ENCODE measurements at regions not wholly inside any gene's neighbourhood (a gene's known extent, or its start where the extent isn't known, plus 50 kb on each side); places are given as distances from the start of the nearest gene placed in this dataset.
"Not testable (repeated sequence)": the region's sequence is repeated elsewhere in the genome, so short reads cannot be mapped to it uniquely, and the experiment has no call there.

- TF ChIP-seq FOXJ3 (CRISPR knock-in tag; IDR thresholded peaks at IDR 0.05; ENCODE audit: borderline replicate concordance) (no peak), IRF1 (CRISPR knock-in tag; IDR thresholded peaks at IDR 0.05) (no peak), SP1 (CRISPR knock-in tag; conservative IDR thresholded peaks at IDR 0.05) (no peak), TEAD1 (CRISPR knock-in tag; IDR thresholded peaks at IDR 0.05) (no peak), JAZF1 (CRISPR knock-in tag; IDR thresholded peaks at IDR 0.05) (no peak)
- Mint-ChIP-seq H3K9me3 (peaks cover 30% of the 10 kb centered on the region), H3K27ac (no peak overlapping the region), H3K27me3 (ENCODE audit: low read depth) (no peaks in the 10 kb centered on the region; the same call in 1 of the 2 replicates), H3K36me3 (peaks cover 7% of the 10 kb centered on the region), H3K4me3 (no peak overlapping the region), H3K4me1 (peaks cover 10% of the 10 kb centered on the region)
- ATAC-seq = no peak
- ChIA-PET POLR2A (no interaction called here), CTCF (no interaction called here)
- no peak for DNase-seq (ENCODE audit: low spot score)
These were observed 245.0 kb downstream of the ADCYAP1 start for GRCh38 chr18:1149709-1150108.

GRCh38 chr18:1150344-1150743 is 245.7 kb downstream of the ADCYAP1 start:
- TF ChIP-seq FOXJ3 (CRISPR knock-in tag; IDR thresholded peaks at IDR 0.05; ENCODE audit: borderline replicate concordance) (no peak), TCF7 (CRISPR knock-in tag; IDR thresholded peaks at IDR 0.05; ENCODE audit: low read depth) (no peak), NFE2L1 (CRISPR knock-in tag; IDR thresholded peaks at IDR 0.05) (no peak), NR1H2 (CRISPR knock-in tag; IDR thresholded peaks at IDR 0.05) (no peak), NFATC4 (CRISPR knock-in tag; IDR thresholded peaks at IDR 0.05) (no peak), KAT7 (CRISPR knock-in tag; IDR thresholded peaks at IDR 0.05; ENCODE audit: borderline replicate concordance) (no peak), ZBTB21 (CRISPR knock-in tag; IDR thresholded peaks at IDR 0.05; ENCODE audit: borderline replicate concordance) (no peak), ARID4B (CRISPR knock-in tag; IDR thresholded peaks at IDR 0.05; ENCODE audit: borderline replicate concordance) (no peak), ZNF416 (CRISPR knock-in tag; IDR thresholded peaks at IDR 0.05) (no peak), MYBL2 (CRISPR knock-in tag; IDR thresholded peaks at IDR 0.05) (no peak), ZNF121 (CRISPR knock-in tag; IDR thresholded peaks at IDR 0.05) (no peak), PRRX2 (CRISPR knock-in tag; IDR thresholded peaks at IDR 0.05) (no peak), ZNF219 (CRISPR knock-in tag; IDR thresholded peaks at IDR 0.05; ENCODE audit: borderline replicate concordance) (no peak), FOXK1 (CRISPR knock-in tag; IDR thresholded peaks at IDR 0.05) (no peak), RELA (CRISPR knock-in tag; IDR thresholded peaks at IDR 0.05; ENCODE audit: borderline replicate concordance) (no peak)
- H3K36me3 Mint-ChIP-seq = peaks cover 5% of the 10 kb centered on the region
- POLR2A ChIA-PET = no interaction called here
- DNase-seq (ENCODE audit: low spot score) = no peak
- no peak overlapping the region for H3K4me3 Mint-ChIP-seq
- no peaks in the 10 kb centered on the region; the same call in 1 of the 2 replicates for H3K27me3 Mint-ChIP-seq (ENCODE audit: low read depth)
- no peak for ATAC-seq
- H3K9me3 Mint-ChIP-seq = peaks cover 27% of the 10 kb centered on the region
- peaks cover 10% of the 10 kb centered on the region for H3K4me1 Mint-ChIP-seq
- CTCF ChIA-PET = no interaction called here
- H3K27ac Mint-ChIP-seq = no peak overlapping the region

GRCh38 chr18:1152958-1153357 is 248.3 kb downstream of the ADCYAP1 start:
- peaks cover 35% of the 10 kb centered on the region for H3K9me3 Mint-ChIP-seq
- H3K27me3 Mint-ChIP-seq (ENCODE audit: low read depth); H3K27ac Mint-ChIP-seq; POLR2A ChIA-PET; CTCF ChIA-PET; DNase-seq (ENCODE audit: low spot score); H3K4me1 Mint-ChIP-seq; H3K4me3 Mint-ChIP-seq; ATAC-seq; H3K36me3 Mint-ChIP-seq: not testable (repeated sequence)

Measured in WTC11 (cell line).